AG09309 (cell line): ENCODE measurements at regions not wholly inside any gene's neighbourhood (a gene's known extent, or its start where the extent isn't known, plus 50 kb on each side); places are given as distances from the start of the nearest gene placed in this dataset.

Source experiments
- DNase-seq: peaks from one replicate; pipeline ENCODE4 v3.0.0-alpha.2; 2010; ENCODE audit warnings: low read depth
- H3K4me3 ChIP-seq: 2 replicates; pipeline ENCODE4 v1.5.1; 2011; ENCODE audit warnings: mild to moderate bottlenecking, low read depth, low read length, moderate library complexity; ENCODE audit not compliant: control insufficient read depth
- TF ChIP-seq, protein P1 (sequence below): IDR thresholded peaks from 2 replicates; pipeline ENCODE4 v1.5.1; 2011; ENCODE audit warnings: mild to moderate bottlenecking, low read depth, low read length, inconsistent platforms; ENCODE audit not compliant: insufficient read depth, control insufficient read depth; ENCODE audit errors: missing control alignments

GRCh38 chr12:13362260-13362841 lies 165.8 kb downstream of the EMP1 start:
- TF ChIP-seq, protein P1, sequence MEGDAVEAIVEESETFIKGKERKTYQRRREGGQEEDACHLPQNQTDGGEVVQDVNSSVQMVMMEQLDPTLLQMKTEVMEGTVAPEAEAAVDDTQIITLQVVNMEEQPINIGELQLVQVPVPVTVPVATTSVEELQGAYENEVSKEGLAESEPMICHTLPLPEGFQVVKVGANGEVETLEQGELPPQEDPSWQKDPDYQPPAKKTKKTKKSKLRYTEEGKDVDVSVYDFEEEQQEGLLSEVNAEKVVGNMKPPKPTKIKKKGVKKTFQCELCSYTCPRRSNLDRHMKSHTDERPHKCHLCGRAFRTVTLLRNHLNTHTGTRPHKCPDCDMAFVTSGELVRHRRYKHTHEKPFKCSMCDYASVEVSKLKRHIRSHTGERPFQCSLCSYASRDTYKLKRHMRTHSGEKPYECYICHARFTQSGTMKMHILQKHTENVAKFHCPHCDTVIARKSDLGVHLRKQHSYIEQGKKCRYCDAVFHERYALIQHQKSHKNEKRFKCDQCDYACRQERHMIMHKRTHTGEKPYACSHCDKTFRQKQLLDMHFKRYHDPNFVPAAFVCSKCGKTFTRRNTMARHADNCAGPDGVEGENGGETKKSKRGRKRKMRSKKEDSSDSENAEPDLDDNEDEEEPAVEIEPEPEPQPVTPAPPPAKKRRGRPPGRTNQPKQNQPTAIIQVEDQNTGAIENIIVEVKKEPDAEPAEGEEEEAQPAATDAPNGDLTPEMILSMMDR, result peak; percentile 86
- DNase-seq, result no peak
- no peak overlapping the region for H3K4me3 ChIP-seq

GRCh38 chr12:13359636-13360035 lies 163.1 kb downstream of the EMP1 start:
- TF ChIP-seq, protein P1, result no peak
- H3K4me3 ChIP-seq, result no peak overlapping the region
- DNase-seq, result no peak

- TF ChIP-seq, protein P1, result no peak
- no peak overlapping the region for H3K4me3 ChIP-seq
- no peak for DNase-seq
Observed at GRCh38 chr12:13358391-13358905, 161.9 kb downstream of the EMP1 start.

DNA sequence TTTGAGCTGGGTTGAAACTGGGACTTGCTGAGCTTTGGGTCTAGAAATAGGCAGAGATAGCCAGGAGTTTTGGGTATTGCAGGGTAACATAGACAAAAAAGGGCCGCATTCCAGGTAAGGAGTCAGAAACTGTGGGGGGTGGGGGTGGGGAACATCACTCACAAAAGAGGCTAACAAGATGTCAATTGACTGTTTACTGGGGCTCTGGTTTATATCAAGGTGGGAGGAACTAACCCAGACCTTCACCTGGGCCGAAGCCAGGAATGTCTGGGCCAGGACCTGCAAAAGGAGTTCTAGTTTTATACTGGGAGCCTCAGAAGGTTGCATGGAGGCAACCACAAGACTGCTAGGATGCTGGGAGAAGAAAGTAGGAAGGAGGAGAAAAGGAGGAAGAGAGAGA lies 154.4 kb downstream of the EMP1 start:
- TF ChIP-seq, protein P1, result no peak
- DNase-seq, result no peak
- H3K4me3 ChIP-seq, result no peak overlapping the region

GRCh38 chr12:13350381-13350780 lies 153.9 kb downstream of the EMP1 start:
- H3K4me3 ChIP-seq, result no peak overlapping the region
- no peak for DNase-seq
- TF ChIP-seq, protein P1, result no peak

- no peak for DNase-seq
- H3K4me3 ChIP-seq, result no peak overlapping the region
- TF ChIP-seq, protein P1, result no peak
Observed at GRCh38 chr12:13348464-13348863, 151.9 kb downstream of the EMP1 start.
